SKM-1 (cell line): ENCODE measurements at regions not wholly inside any gene's neighbourhood (a gene's known extent, or its start where the extent isn't known, plus 50 kb on each side); places are given as distances from the start of the nearest gene placed in this dataset.

Experiments
- DNase-seq: peaks from one replicate; lab custom pipeline; 2025; ENCODE audit not compliant: unreplicated experiment; lab: John Stamatoyannopoulos, UW

GRCh38 chr20:24077145-24077544 is 88.6 kb upstream of the GGTLC1 start:
- DNase-seq, result no peak

DNA sequence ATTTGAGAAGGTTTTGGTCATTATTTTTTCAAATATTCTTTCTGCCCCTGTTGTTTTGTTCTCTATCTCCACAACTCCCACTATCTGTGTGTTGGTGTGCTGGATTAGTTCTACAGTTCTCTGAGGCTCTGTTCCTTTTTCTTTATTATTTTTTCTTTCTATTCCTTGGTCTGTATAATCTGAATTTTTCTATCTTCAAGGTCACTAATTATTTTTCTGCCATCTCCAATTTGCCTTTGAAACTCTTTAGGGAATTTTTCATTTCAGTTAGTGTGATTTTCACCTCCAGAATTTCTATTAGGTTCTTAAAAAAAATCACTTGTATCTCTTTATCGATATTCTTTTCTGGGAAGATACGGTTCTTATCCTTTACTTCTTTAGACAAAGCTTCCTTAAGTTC is 82.1 kb upstream of the GGTLC1 start:
- DNase-seq, result no peak

DNA sequence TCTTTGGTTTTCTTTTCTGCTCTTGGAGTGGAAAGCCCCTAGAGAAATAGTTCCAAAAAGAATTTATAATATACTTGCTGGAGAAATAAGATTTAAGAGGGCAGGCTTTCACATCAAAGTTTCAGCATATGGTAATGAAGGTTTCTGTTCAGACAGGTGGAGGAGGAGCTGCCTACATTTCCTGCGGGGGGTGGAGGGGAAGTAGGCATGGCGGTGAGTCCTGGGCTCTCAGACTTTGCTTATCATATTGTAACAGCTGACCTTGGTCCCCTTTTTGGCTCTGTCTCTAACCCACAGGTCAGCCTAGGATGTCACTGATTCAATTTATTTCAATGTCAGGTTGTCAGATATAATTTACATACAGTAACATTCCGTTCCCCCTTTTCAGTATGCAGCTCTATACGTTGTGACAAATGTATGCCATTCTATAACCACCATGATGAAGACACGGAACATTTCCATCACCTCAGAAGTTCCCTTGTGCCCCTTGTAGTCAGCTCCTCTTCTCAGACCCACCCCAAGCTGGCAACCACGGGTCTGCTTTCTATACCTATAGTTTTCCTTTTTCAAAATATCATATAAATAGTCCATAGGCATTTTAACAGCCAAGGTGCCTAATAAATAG is 77.6 kb upstream of the GGTLC1 start:
- no peak for DNase-seq

DNA sequence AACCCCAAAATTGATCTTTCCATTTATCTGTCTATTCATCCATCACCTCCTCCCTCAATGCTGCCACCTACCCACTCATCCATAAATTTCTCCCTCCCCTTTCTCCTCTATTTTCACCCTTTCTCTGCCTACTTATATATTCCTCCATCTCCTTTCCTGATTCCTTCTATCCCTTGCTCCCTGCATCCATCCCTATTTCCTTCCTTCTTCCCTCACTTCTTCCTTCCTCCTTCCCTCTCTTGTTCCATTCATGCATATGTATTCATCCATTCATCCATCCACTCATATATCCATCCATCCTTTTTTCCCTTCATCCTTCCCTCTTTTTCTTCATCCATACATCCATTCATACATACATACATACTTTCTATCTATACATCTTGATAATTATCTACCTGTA is 76.3 kb upstream of the GGTLC1 start:
- no peak for DNase-seq

DNA sequence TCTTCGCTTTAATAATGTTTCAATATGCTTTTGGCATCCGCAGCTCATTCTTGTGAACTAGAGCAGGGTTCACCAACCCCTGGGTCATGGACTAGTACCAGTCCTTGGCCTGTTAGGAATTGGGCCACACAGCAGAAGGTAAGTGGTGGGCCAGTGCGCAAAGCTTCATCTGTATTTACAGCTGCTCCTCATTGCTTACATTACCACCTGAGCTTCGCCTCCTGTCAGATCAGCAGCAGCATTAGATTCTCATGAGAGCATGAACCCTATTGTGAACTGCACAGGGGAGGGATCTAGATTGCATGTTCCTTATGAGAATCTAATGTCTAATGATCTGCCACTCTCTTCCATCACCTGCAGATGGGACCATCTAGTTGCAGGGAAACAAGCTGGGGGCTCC is 75.5 kb upstream of the GGTLC1 start:
- no peak for DNase-seq

DNA sequence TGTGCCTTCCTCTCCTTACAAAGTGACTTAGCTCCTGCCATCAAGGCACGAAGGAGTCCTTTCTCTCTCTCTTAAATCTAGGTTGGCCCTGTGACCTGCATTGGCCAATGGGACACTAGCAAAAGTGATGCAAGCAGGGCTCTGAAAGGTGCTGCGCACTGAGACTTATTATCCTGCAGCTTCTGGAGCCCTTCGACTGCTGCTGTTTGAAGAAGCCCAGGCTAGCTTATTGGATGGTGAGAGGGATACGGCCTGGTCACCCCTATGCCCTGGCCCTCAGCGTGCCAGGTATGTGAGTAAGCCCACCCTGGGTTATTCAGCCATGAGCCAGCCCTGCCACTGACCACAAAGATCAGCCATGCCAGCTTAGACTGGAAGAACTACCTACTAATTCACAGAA is 74.5 kb upstream of the GGTLC1 start:
- no peak for DNase-seq

GRCh38 chr20:24060851-24061590 is 72.4 kb upstream of the GGTLC1 start:
- no peak for DNase-seq

GRCh38 chr20:24059174-24059573 is 70.6 kb upstream of the GGTLC1 start:
- no peak for DNase-seq

- no peak for DNase-seq
Measured at GRCh38 chr20:24056491-24056890, 67.9 kb upstream of the GGTLC1 start.

- DNase-seq, result no peak
Measured at GRCh38 chr20:24052599-24053275, 64.2 kb upstream of the GGTLC1 start.

DNA sequence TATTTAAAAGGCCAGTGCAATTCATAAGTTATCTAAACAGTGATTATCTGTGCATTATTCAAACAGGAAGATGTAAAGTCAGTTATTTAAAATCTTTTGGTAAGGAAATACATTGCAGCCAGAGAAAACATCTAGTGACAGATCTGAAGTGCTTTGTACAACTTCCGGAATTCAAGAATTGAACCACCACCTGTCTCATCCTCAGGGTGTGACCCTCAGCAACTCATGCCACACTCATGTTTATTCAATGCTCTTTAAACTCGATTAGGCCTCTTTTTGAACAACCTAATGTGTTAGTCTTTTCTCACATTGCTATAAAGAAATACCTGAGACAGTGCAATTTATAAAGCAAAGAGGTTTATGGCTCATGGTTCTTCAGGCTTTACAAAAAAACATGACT is 62.6 kb upstream of the GGTLC1 start:
- no peak for DNase-seq

DNA sequence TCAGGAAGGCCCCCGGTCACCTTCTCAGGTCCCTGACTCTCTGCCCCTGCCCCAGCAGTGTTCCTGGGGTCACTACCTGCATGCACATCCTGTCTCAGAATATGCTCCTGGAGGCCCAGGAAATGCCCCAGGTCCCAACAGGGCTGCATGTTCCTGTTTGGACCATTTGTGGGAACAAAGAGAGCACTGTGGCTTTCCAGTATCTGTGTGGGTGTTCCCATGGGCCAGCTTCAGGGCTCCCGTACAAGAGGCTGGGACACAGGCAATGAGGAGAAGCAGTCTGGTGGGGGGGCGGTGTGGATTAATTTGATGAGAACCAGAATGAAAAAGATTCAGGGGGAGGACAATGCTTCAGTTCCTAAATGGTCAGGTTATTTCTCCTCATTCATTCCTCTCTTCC is 61.5 kb upstream of the GGTLC1 start:
- no peak for DNase-seq

- no peak for DNase-seq
Measured at GRCh38 chr20:24049081-24049480, 60.5 kb upstream of the GGTLC1 start.

- DNase-seq, result no peak
Measured at GRCh38 chr20:24048024-24048611, 59.5 kb upstream of the GGTLC1 start.

GRCh38 chr20:24046888-24047287 is 58.3 kb upstream of the GGTLC1 start:
- no peak for DNase-seq

GRCh38 chr20:24045621-24046318 is 57.2 kb upstream of the GGTLC1 start:
- no peak for DNase-seq

DNA sequence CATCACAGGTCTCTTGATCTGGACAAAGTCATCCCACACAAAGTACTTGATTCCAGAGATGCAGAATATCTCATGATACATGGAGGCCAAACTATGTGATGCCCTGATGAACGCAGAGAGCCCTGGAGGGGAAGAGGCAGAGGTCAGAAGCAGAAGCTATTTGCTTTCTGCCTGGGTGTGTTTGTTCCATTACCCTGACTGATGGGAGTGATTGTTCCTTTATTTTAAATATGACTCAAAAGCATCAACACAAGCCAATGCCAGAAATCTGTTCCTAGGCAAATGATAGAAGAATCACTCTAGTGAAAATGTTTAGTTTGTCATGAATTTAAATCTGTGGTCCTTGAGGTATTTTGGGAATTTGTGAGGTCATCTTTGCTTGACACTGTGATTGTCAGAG is 54.7 kb upstream of the GGTLC1 start:
- DNase-seq, result no peak

DNA sequence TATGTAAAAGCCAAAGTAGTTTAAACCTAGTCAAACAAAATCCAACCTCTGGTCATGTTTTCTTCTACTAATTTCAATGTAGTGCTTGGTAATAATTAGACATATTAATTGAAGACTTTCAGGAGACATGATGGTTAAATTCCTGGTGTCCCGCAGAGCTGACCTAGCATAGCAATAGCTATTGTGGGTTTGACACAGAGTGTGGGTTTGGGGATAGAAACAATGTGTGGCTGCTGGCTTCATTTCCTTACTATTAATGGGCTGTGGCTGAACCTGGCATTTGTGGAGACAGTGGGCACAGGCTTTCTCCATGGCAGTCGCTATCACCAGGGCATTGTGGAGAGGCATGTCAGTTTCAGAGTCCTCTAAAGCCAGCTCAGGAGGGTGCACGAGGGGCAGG is 54.1 kb upstream of the GGTLC1 start:
- DNase-seq, result no peak

DNA sequence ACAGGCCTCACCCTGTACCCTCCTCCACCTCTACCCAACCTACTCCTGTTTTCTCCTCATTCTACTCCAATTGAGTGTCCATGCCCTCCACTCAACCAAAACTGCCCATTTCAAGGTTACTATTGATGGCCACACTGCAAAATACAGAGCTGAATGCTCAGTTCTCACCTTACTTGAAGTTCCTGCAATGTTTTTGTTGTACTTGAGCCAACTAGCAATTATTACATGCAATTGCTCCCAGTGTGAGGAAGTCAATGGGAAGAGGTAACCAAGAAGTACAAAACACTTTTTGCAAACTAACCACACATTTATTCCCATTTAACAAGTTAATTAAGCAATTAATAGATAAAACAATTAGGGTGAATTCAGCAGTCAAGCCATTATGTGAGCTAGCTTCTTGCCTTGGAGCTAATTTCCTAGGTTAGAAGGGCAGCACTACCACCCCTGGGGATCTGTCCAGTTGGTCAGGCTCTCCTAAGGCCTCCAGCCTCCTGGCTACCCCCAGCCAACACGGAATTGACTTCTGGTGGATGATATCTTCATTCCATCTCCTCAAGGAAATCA is 52.4 kb upstream of the GGTLC1 start:
- DNase-seq, result no peak

GRCh38 chr20:24039196-24039595 is 50.6 kb upstream of the GGTLC1 start:
- DNase-seq, result no peak
